ENCODE measurements at regions not wholly inside any gene's neighbourhood (a gene's known extent, or its start where the extent isn't known, plus 50 kb on each side); places are given as distances from the start of the nearest gene placed in this dataset.

- 100% methylated on average over 2 of the region's 9 CpGs for WGBS (ENCODE audit: insufficient coverage)
- no peak for TF ChIP-seq CTCF (IDR thresholded peaks at IDR 0.05)
- H3K4me1 Mint-ChIP-seq: no peaks in the 10 kb centered on the region
- H3K27ac ChIP-seq (ENCODE audit: low read depth in 1 of 2, low read length in 2 of 2): no peak overlapping the region
- H3K9ac ChIP-seq (ENCODE audit: insufficient read depth, low read length, poor library complexity, severe bottlenecking): no peak overlapping the region
- peaks cover under 1 to 4% (median 1%) of the 10 kb centered on the region in 3 donors for H3K27me3 Mint-ChIP-seq (ENCODE audit: low read depth in 3 of 3)
- intact Hi-C loops (cut with micrococcal nuclease): no loop called here
- no peak overlapping the region for H3K4me3 Mint-ChIP-seq
- H3K9me3 Mint-ChIP-seq: no peaks in the 10 kb centered on the region
- H3K4me1 ChIP-seq (ENCODE audit: control insufficient read depth in 1 of 2, insufficient read depth in 2 of 2, low read length in 2 of 2): no peaks in the 10 kb centered on the region
- H2AFZ ChIP-seq (ENCODE audit: insufficient read depth, low read depth, low read length, poor library complexity, severe bottlenecking): no peak overlapping the region
- H3K27me3 ChIP-seq (ENCODE audit: control insufficient read depth in 2 of 2, insufficient read depth in 2 of 2, low read length in 2 of 2): peaks cover 0 to 3% of the 10 kb centered on the region in 2 donors
- no peaks in the 10 kb centered on the region for H3K9me3 ChIP-seq (replicated peaks in 1 of 2; ENCODE audit: control insufficient read depth in 1 of 2, insufficient read depth in 1 of 2, low read length in 2 of 2)
- H3K36me3 Mint-ChIP-seq: no peaks in the 10 kb centered on the region
- no peak overlapping the region for H3K4me3 ChIP-seq (replicated peaks in 1 of 3; ENCODE audit: low read depth in 2 of 3, low read length in 3 of 3)
- H4K20me1 ChIP-seq (ENCODE audit: insufficient read depth, low read length): no peaks in the 10 kb centered on the region
- no peak overlapping the region for H3K4me2 ChIP-seq (replicated peaks; ENCODE audit: extremely low read depth, low read length, poor library complexity, severe bottlenecking)
- DNase-seq: no peak
- no peaks in the 10 kb centered on the region for H3K79me2 ChIP-seq (ENCODE audit: insufficient read depth, low read length)
- H3K36me3 ChIP-seq (replicated peaks in 1 of 2; ENCODE audit: control insufficient read depth in 1 of 2, insufficient read depth in 2 of 2, low read length in 2 of 2): no peaks in the 10 kb centered on the region
- no peak overlapping the region for H3K27ac Mint-ChIP-seq
Measured at GRCh38 chr3:187520027-187520945, 149.9 kb downstream of the SST start.

- Mint-ChIP-seq H3K9me3 (no peaks in the 10 kb centered on the region), H3K4me3 (no peak overlapping the region), H3K27ac (no peak overlapping the region), H3K4me1 (no peaks in the 10 kb centered on the region), H3K36me3 (no peaks in the 10 kb centered on the region), H3K27me3 (ENCODE audit: low read depth in 3 of 3) (peaks cover 0 to 4% (median 1%) of the 10 kb centered on the region in 3 donors)
- Histone ChIP-seq H3K27me3 (ENCODE audit: control insufficient read depth in 2 of 2, insufficient read depth in 2 of 2, low read length in 2 of 2) (peaks cover 0 to 3% of the 10 kb centered on the region in 2 donors), H3K9ac (ENCODE audit: insufficient read depth, low read length, poor library complexity, severe bottlenecking) (no peak overlapping the region), H3K27ac (ENCODE audit: low read depth in 1 of 2, low read length in 2 of 2) (no peak overlapping the region), H3K79me2 (ENCODE audit: insufficient read depth, low read length) (no peaks in the 10 kb centered on the region), H3K36me3 (replicated peaks in 1 of 2; ENCODE audit: control insufficient read depth in 1 of 2, insufficient read depth in 2 of 2, low read length in 2 of 2) (no peaks in the 10 kb centered on the region), H2AFZ (ENCODE audit: insufficient read depth, low read depth, low read length, poor library complexity, severe bottlenecking) (no peak overlapping the region), H4K20me1 (ENCODE audit: insufficient read depth, low read length) (no peaks in the 10 kb centered on the region), H3K9me3 (replicated peaks in 1 of 2; ENCODE audit: control insufficient read depth in 1 of 2, insufficient read depth in 1 of 2, low read length in 2 of 2) (no peaks in the 10 kb centered on the region), H3K4me3 (replicated peaks in 1 of 3; ENCODE audit: low read depth in 2 of 3, low read length in 3 of 3) (no peak overlapping the region), H3K4me2 (replicated peaks; ENCODE audit: extremely low read depth, low read length, poor library complexity, severe bottlenecking) (no peak overlapping the region), H3K4me1 (ENCODE audit: control insufficient read depth in 1 of 2, insufficient read depth in 2 of 2, low read length in 2 of 2) (no peaks in the 10 kb centered on the region)
- intact Hi-C loops (cut with micrococcal nuclease): no loop called here
- no peak for TF ChIP-seq CTCF (IDR thresholded peaks at IDR 0.05)
- 64% methylated on average over 5 of the region's 9 CpGs for WGBS (ENCODE audit: insufficient coverage)
- DNase-seq: no peak
Measured at GRCh38 chr3:187519428-187519890, 150.7 kb downstream of the SST start.
